ENCODE measurements at regions not wholly inside any gene's neighbourhood (a gene's known extent, or its start where the extent isn't known, plus 50 kb on each side); places are given as distances from the start of the nearest gene placed in this dataset.
A peak's percentile ranks its signal among the peaks of the same experiment; 100 is the strongest.

DNA sequence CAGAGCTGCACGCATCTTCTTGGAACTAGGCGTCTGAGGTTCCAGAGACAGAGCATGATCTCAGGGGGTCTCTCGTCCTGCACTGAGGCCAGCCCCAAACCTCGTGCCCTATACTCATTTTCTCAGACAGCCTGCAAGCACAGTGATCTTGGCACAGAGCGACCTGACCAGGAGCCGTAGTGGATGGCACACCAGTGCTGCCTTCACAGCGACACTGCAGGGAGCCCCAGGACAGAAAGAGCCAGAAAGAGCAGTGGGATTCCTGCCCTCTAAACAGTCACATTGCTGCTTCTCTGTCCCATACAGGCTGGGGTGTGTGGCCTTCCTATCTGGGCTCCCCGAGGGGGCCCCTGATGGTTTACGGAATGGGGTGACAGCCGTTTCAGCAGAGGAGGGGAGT, 131.0 kb downstream of the RBFOX3 start:
- FAIRE-seq (no peak), DNase-seq (no peak)
- H3K27me3 ChIP-seq (ENCODE audit: control insufficient read depth, insufficient read depth, low read length), result no peaks in the 10 kb centered on the region
- no peaks in the 10 kb centered on the region for H3K4me1 ChIP-seq (ENCODE audit: control insufficient read depth in 2 of 3, insufficient read depth in 2 of 3, low read depth in 1 of 3, low read length in 3 of 3)
- no peak overlapping the region for H3K4me3 ChIP-seq (ENCODE audit: low read length in 3 of 3)
- H3K9me3 ChIP-seq (ENCODE audit: control insufficient read depth in 2 of 3, insufficient read depth in 1 of 3, low read length in 3 of 3), result no peaks in the 10 kb centered on the region
- TF ChIP-seq, protein P1, sequence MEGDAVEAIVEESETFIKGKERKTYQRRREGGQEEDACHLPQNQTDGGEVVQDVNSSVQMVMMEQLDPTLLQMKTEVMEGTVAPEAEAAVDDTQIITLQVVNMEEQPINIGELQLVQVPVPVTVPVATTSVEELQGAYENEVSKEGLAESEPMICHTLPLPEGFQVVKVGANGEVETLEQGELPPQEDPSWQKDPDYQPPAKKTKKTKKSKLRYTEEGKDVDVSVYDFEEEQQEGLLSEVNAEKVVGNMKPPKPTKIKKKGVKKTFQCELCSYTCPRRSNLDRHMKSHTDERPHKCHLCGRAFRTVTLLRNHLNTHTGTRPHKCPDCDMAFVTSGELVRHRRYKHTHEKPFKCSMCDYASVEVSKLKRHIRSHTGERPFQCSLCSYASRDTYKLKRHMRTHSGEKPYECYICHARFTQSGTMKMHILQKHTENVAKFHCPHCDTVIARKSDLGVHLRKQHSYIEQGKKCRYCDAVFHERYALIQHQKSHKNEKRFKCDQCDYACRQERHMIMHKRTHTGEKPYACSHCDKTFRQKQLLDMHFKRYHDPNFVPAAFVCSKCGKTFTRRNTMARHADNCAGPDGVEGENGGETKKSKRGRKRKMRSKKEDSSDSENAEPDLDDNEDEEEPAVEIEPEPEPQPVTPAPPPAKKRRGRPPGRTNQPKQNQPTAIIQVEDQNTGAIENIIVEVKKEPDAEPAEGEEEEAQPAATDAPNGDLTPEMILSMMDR (IDR thresholded peaks at IDR 0.05; ENCODE audit: borderline replicate concordance, extremely low read depth, insufficient read depth), result no peak
- no peaks in the 10 kb centered on the region for H3K36me3 ChIP-seq (ENCODE audit: control insufficient read depth in 2 of 3, insufficient read depth in 3 of 3, low read length in 3 of 3)
- no peak overlapping the region for H3K9ac ChIP-seq (ENCODE audit: low read length in 3 of 3)
- H3K27ac ChIP-seq (ENCODE audit: low read depth in 2 of 2, low read length in 2 of 2), result no peak overlapping the region
- intact Hi-C loops (cut with DNase I), result no loop called here

GRCh38 chr17:79478841-79479240, 132.0 kb downstream of the RBFOX3 start:
- Histone ChIP-seq H3K9me3 (ENCODE audit: control insufficient read depth in 2 of 3, insufficient read depth in 1 of 3, low read length in 3 of 3) (no peaks in the 10 kb centered on the region), H3K9ac (ENCODE audit: low read length in 3 of 3) (no peak overlapping the region), H3K36me3 (ENCODE audit: control insufficient read depth in 2 of 3, insufficient read depth in 3 of 3, low read length in 3 of 3) (no peaks in the 10 kb centered on the region), H3K4me3 (ENCODE audit: low read length in 3 of 3) (no peak overlapping the region), H3K27ac (ENCODE audit: low read depth in 2 of 2, low read length in 2 of 2) (no peak overlapping the region), H3K4me1 (ENCODE audit: control insufficient read depth in 2 of 3, insufficient read depth in 2 of 3, low read depth in 1 of 3, low read length in 3 of 3) (no peaks in the 10 kb centered on the region), H3K27me3 (ENCODE audit: control insufficient read depth, insufficient read depth, low read length) (no peaks in the 10 kb centered on the region)
- intact Hi-C loops (cut with DNase I), result no loop called here
- TF ChIP-seq, protein P1 (IDR thresholded peaks at IDR 0.05; ENCODE audit: borderline replicate concordance, extremely low read depth, insufficient read depth), result no peak
- DNase-seq (no peak), FAIRE-seq (no peak)

DNA sequence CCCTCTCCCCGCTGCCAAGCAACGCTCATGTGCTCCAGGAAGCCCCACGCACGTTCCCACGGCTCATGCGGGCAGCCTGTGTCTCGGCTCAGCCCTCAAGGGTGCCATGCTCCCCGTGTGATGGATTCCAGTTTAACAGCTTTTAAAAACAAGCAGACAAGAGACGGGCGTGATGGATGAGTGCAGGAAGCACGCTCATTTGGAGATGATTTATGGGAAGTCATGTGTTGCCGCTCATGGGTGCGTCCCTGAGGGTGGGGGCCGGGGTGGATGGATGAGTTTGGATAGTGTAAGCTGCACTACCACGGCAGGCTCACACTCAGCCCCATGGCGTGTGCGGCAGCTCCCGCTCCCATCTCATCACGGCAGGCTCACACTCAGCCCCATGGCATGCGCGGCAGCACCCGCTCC, 132.8 kb downstream of the RBFOX3 start:
- FAIRE-seq (no peak), DNase-seq (peak in 3 of 5 donors; percentile 24 to 40 (median 33))
- H3K27me3 ChIP-seq (ENCODE audit: control insufficient read depth, insufficient read depth, low read length), result no peaks in the 10 kb centered on the region
- no peaks in the 10 kb centered on the region for H3K9me3 ChIP-seq (ENCODE audit: control insufficient read depth in 2 of 3, insufficient read depth in 1 of 3, low read length in 3 of 3)
- intact Hi-C loops (cut with DNase I), result no loop called here
- no peak overlapping the region for H3K27ac ChIP-seq (ENCODE audit: low read depth in 2 of 2, low read length in 2 of 2)
- no peak overlapping the region for H3K9ac ChIP-seq (ENCODE audit: low read length in 3 of 3)
- no peak overlapping the region for H3K4me3 ChIP-seq (ENCODE audit: low read length in 3 of 3)
- no peaks in the 10 kb centered on the region for H3K36me3 ChIP-seq (ENCODE audit: control insufficient read depth in 2 of 3, insufficient read depth in 3 of 3, low read length in 3 of 3)
- TF ChIP-seq, protein P1 (IDR thresholded peaks at IDR 0.05; ENCODE audit: borderline replicate concordance, extremely low read depth, insufficient read depth), result no peak
- no peaks in the 10 kb centered on the region for H3K4me1 ChIP-seq (ENCODE audit: control insufficient read depth in 2 of 3, insufficient read depth in 2 of 3, low read depth in 1 of 3, low read length in 3 of 3)

DNA sequence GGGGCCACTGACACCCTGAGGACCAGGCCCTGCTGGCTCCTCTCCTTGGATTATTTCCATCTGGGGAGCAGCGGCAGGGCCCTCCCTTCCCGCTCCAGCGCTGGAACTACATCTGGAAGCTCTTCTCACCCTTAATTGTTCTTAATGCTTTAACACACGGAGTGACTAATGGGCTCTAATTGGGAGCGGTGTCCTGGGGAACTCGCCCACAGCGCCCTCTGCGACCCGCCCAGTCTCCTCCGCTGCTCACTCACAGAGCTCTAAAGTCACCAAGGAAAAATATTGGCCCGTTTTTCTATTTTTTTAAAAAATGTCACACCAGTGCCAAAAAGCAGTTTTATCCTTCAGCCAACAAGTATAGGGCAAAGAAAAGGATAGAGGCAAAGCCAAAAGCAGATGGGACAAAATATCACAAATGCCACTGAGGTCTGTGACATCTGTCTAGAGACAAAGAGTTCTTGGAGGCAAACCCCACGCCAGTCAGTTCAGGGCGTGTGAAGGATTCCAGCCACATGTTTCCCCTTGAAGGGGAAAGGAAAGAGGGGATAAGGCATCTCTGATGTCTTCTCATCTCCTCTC, 134.7 kb downstream of the RBFOX3 start:
- no peak overlapping the region for H3K4me3 ChIP-seq (ENCODE audit: low read length in 3 of 3)
- H3K9me3 ChIP-seq (ENCODE audit: control insufficient read depth in 2 of 3, insufficient read depth in 1 of 3, low read length in 3 of 3), result no peaks in the 10 kb centered on the region
- TF ChIP-seq, protein P1 (IDR thresholded peaks at IDR 0.05; ENCODE audit: borderline replicate concordance, extremely low read depth, insufficient read depth), result no peak
- H3K27ac ChIP-seq (ENCODE audit: low read depth in 2 of 2, low read length in 2 of 2), result no peak overlapping the region
- FAIRE-seq, result no peak
- H3K9ac ChIP-seq (ENCODE audit: low read length in 3 of 3), result no peak overlapping the region
- no peaks in the 10 kb centered on the region for H3K36me3 ChIP-seq (ENCODE audit: control insufficient read depth in 2 of 3, insufficient read depth in 3 of 3, low read length in 3 of 3)
- no peaks in the 10 kb centered on the region for H3K27me3 ChIP-seq (ENCODE audit: control insufficient read depth, insufficient read depth, low read length)
- DNase-seq, result no peak
- intact Hi-C loops (cut with DNase I), result no loop called here
- no peaks in the 10 kb centered on the region for H3K4me1 ChIP-seq (ENCODE audit: control insufficient read depth in 2 of 3, insufficient read depth in 2 of 3, low read depth in 1 of 3, low read length in 3 of 3)

All from kidney (tissue), 13 donors.